Keratinocyte (primary cell): ENCODE measurements at regions not wholly inside any gene's neighbourhood (a gene's known extent, or its start where the extent isn't known, plus 50 kb on each side); places are given as distances from the start of the nearest gene placed in this dataset.
A peak's percentile ranks its signal among the peaks of the same experiment; 100 is the strongest.

ENCODE experiments used
- DNase-seq: peaks from one replicate; pipeline ENCODE4 v3.0.0-alpha.2; 2011; ENCODE audit warnings: low read depth, missing footprints, low spot score
- FAIRE-seq: peaks from 2 replicates; lab custom pipeline; 2011; peaks lifted over from hg19 to GRCh38; lab: Jason Lieb, UNC
- H2AFZ ChIP-seq: 2 replicates; pipeline ENCODE4 v1.6.0; 2012; ENCODE audit warnings: low read length, control low read depth, inconsistent platforms; ENCODE audit not compliant: control insufficient read depth
- H3K27ac ChIP-seq: 2 replicates; pipeline ENCODE4 v1.5.1; 2011; ENCODE audit warnings: low read length; ENCODE audit not compliant: control insufficient read depth, insufficient read depth
- H3K27me3 ChIP-seq: 3 replicates; pipeline ENCODE4 v1.6.0; 2011; ENCODE audit warnings: low read length; ENCODE audit not compliant: control insufficient read depth, insufficient read depth; ENCODE audit errors: extremely low read depth
- H3K36me3 ChIP-seq, 2 experiments: 2 replicates in 1 of 2; 3 replicates in 1 of 2; pipeline ENCODE4 v1.5.1; 2011; ENCODE audit warnings: low read length in 2 of 2, mild to moderate bottlenecking in 1 of 2; ENCODE audit not compliant: control insufficient read depth in 2 of 2, insufficient read depth in 2 of 2; ENCODE audit errors: extremely low read depth in 1 of 2
- H3K4me1 ChIP-seq: 3 replicates; pipeline ENCODE4 v1.5.1; 2011; ENCODE audit warnings: low read length; ENCODE audit not compliant: control insufficient read depth, insufficient read depth; ENCODE audit errors: extremely low read depth
- H3K4me2 ChIP-seq: 3 replicates; pipeline ENCODE4 v1.6.0; 2011; ENCODE audit warnings: low read depth, low read length; ENCODE audit not compliant: control insufficient read depth, insufficient read depth; ENCODE audit errors: extremely low read depth
- H3K4me3 ChIP-seq, 3 experiments: fragments of 200-600 bp in 1 of 3; sonication (generic) in 1 of 3; 2 replicates in 2 of 3; 3 replicates in 1 of 3; pipeline ENCODE4 v1.5.1; 2011 to 2016; ENCODE audit warnings: low read length in 3 of 3, mild to moderate bottlenecking in 3 of 3, control low read depth in 2 of 3, inconsistent platforms in 1 of 3, low read depth in 1 of 3, mixed read lengths in 1 of 3, mixed run types in 1 of 3, moderate library complexity in 1 of 3; ENCODE audit not compliant: control insufficient read depth in 2 of 3, insufficient read depth in 2 of 3; ENCODE audit errors: extremely low read depth in 1 of 3
- H3K79me2 ChIP-seq: 2 replicates; pipeline ENCODE4 v1.6.0; 2012; ENCODE audit warnings: low read length; ENCODE audit not compliant: control insufficient read depth, insufficient read depth
- H3K9ac ChIP-seq: 3 replicates; pipeline ENCODE4 v1.6.0; 2011; ENCODE audit warnings: low read length; ENCODE audit not compliant: control insufficient read depth, insufficient read depth; ENCODE audit errors: extremely low read depth
- H3K9me1 ChIP-seq: 3 replicates; pipeline ENCODE4 v1.6.0; 2011; ENCODE audit warnings: low read length; ENCODE audit not compliant: control insufficient read depth, insufficient read depth; ENCODE audit errors: extremely low read depth
- H3K9me3 ChIP-seq: 2 replicates; pipeline ENCODE4 v1.5.1; 2012; ENCODE audit warnings: low read depth, low read length; ENCODE audit not compliant: control insufficient read depth
- H4K20me1 ChIP-seq: 3 replicates; pipeline ENCODE4 v1.6.0; 2011; ENCODE audit warnings: low read length; ENCODE audit not compliant: control insufficient read depth, insufficient read depth; ENCODE audit errors: extremely low read depth
- CTCF ChIP-seq, 3 experiments: IDR thresholded peaks in 1 of 3; conservative IDR thresholded peaks in 1 of 3; optimal IDR thresholded peaks in 1 of 3; 2 replicates in 2 of 3; 3 replicates in 1 of 3; pipeline versions ENCODE3 to v1.5.1; 2011; ENCODE audit warnings: low read length in 3 of 3, mild to moderate bottlenecking in 3 of 3, moderate library complexity in 2 of 3, control low read depth in 1 of 3, inconsistent platforms in 1 of 3; ENCODE audit not compliant: insufficient read depth in 2 of 3; ENCODE audit errors: extremely low read depth in 1 of 3
- EZH2 ChIP-seq: IDR thresholded peaks from one replicate; pipeline ENCODE4 v1.6.1; 2012; ENCODE audit warnings: inconsistent platforms, mild to moderate bottlenecking, low read length, moderate library complexity
- dilution Hi-C: fragments of 300-500 bp; cut with MboI; formaldehyde crosslinking; loops from one replicate; pipeline ENCODE4 v1.7.0; 2020; ENCODE audit warnings: low sequenced_read_pairs; ENCODE audit not compliant: extremely low pct_ligation_motif_present

GRCh38 chr20:53657279-53657678, 63.6 kb upstream of the ZNF217 start:
- H3K4me2 ChIP-seq = no peak overlapping the region
- no peak for FAIRE-seq

GRCh38 chr20:53656293-53657202, 62.9 kb upstream of the ZNF217 start:
- dilution Hi-C loops = no loop called here
- no peaks in the 10 kb centered on the region for H3K36me3 ChIP-seq
- H2AFZ ChIP-seq = peak overlapping the region; percentile 78
- no peaks in the 10 kb centered on the region for H3K9me3 ChIP-seq
- no peaks in the 10 kb centered on the region for H4K20me1 ChIP-seq
- peak overlapping the region; percentile 88 for H3K27ac ChIP-seq
- no peak for FAIRE-seq
- no peaks in the 10 kb centered on the region for H3K79me2 ChIP-seq
- H3K4me1 ChIP-seq = peaks cover 64% of the 10 kb centered on the region
- no peaks in the 10 kb centered on the region for H3K9me1 ChIP-seq
- H3K4me2 ChIP-seq = peak overlapping the region; percentile 94
- H3K27me3 ChIP-seq = no peaks in the 10 kb centered on the region
- TF ChIP-seq EZH2 (no peak), CTCF (optimal IDR thresholded peaks at IDR 0.05 in 1 of 3, IDR thresholded peaks at IDR 0.05 in 1 of 3, conservative IDR thresholded peaks at IDR 0.05 in 1 of 3; ENCODE audit: extremely low read depth in 1 of 3, insufficient read depth in 2 of 3, low read length in 3 of 3) (no peak)
- no peak for DNase-seq
- H3K4me3 ChIP-seq = peak overlapping the region in 1 of 3 experiments; percentile 29
- peak overlapping the region; percentile 28 for H3K9ac ChIP-seq

More at GRCh38 chr20:53657279-53657678, 63.6 kb upstream of the ZNF217 start:
- Histone ChIP-seq H3K4me3 (no peak overlapping the region), H4K20me1 (no peaks in the 10 kb centered on the region), H3K9me3 (no peaks in the 10 kb centered on the region), H3K9me1 (no peaks in the 10 kb centered on the region), H3K36me3 (no peaks in the 10 kb centered on the region), H3K4me1 (peaks cover 62% of the 10 kb centered on the region), H3K27me3 (no peaks in the 10 kb centered on the region), H2AFZ (no peak overlapping the region), H3K9ac (no peak overlapping the region), H3K79me2 (no peaks in the 10 kb centered on the region), H3K27ac (peak overlapping the region; percentile 34)
- TF ChIP-seq CTCF (optimal IDR thresholded peaks at IDR 0.05 in 1 of 3, IDR thresholded peaks at IDR 0.05 in 1 of 3, conservative IDR thresholded peaks at IDR 0.05 in 1 of 3; ENCODE audit: extremely low read depth in 1 of 3, insufficient read depth in 2 of 3, low read length in 3 of 3) (no peak), EZH2 (no peak)
- no peak for DNase-seq
- dilution Hi-C loops = no loop called here
